ENCODE measurements at regions not wholly inside any gene's neighbourhood (a gene's known extent, or its start where the extent isn't known, plus 50 kb on each side); places are given as distances from the start of the nearest gene placed in this dataset.
A peak's percentile ranks its signal among the peaks of the same experiment; 100 is the strongest.

DNA sequence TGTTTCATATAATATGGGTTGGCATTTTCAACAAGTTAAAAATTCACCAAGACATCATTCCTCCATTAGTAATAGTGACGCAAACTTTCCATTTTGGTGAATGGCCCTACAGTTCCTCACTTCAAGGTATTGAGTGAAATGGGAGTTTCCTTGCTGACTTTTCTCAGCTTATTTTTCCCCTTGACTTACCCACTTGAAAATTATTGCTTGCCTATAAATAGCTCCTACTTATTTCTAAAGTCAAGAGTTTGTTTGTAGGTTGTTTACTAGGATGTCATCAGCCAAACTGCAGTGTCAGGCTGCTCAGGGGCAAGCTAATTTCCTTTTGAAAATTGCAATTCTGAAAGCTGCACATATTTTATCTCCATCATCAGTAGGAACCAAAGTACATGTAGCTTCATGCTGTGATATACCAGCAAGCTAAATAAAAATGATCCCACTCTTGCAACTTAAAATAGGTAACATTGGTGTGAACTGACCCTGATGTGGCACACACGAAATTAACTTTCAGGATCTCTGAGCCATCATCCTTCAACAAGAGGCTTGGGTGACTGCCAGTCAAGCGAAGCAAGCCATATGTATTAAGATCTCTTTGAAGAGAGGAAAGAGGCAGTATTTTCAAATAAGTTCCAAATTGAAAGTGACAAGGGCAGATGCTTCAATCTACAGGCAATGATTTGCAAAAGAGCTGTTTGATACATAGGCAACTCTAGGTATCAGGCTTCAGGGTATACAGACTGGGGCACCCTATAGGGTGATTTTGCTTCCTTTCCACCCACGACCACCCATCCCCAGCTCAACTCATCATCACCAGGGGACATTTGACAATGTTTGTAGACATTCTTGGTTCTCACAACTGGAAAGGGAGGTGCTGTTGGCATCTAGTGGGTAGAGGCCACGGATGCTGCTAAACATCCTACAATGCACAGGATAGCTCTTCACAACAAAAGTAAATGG is 66.8 kb upstream of the RASGRP1 start:
- Histone ChIP-seq H4K20me1 (ENCODE audit: insufficient read depth) (no peaks in the 10 kb centered on the region), H3K27me3 (replicated peaks; ENCODE audit: insufficient read depth) (peaks cover 25% of the 10 kb centered on the region), H3K27ac (no peak overlapping the region), H3K36me3 (ENCODE audit: low read depth) (no peaks in the 10 kb centered on the region), H3F3A (ENCODE audit: insufficient read depth) (no peaks in the 10 kb centered on the region), H3K4me3 (no peak overlapping the region), H3K4me1 (ENCODE audit: insufficient read depth) (no peaks in the 10 kb centered on the region), H3K79me2 (ENCODE audit: insufficient read depth) (no peaks in the 10 kb centered on the region), H3K4me2 (ENCODE audit: unreplicated experiment) (no peak overlapping the region), H3K9ac (no peak overlapping the region), H2AFZ (no peak overlapping the region), H3K9me2 (ENCODE audit: insufficient read depth) (no peaks in the 10 kb centered on the region), H3K9me3 (ENCODE audit: low read depth) (no peaks in the 10 kb centered on the region)
- in situ Hi-C loops (cut with MboI), result no loop called here
- DNase-seq, result no peak
- 58 to 61% methylated on average over 5 of the region's 5 CpGs for WGBS, 2 experiments (ENCODE audit: low coverage in 1 of 2, low lambda C conversion rate in 2 of 2, missing lambda C conversion rate in 2 of 2)
- TF ChIP-seq EZH2 (IDR thresholded peaks at IDR 0.05; ENCODE audit: insufficient read depth, poor library complexity, severe bottlenecking), result no peak
- no peak for TF ChIP-seq EZH2phosphoT487 (IDR thresholded peaks at IDR 0.05; ENCODE audit: insufficient read depth, low read depth)

DNA sequence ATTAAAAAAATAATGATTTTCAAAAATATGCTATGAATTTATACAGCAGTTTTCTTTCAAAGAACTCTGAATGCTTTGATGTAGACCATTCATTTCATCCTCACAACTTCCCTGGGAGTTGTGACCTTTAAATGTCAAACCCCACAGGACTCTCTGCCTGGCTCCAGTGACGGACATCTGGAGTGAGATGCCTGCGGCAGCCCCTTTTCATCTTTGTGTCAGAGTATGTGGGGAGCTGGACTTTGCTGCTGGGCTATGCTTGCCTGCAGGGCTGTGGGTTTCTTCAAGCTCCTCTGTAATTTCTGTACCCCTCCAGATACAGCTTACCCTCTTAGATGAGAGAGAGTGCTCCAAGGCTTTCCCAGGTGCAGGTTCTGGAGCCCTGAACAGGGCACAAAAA is 70.6 kb upstream of the RASGRP1 start:
- H4K20me1 ChIP-seq (ENCODE audit: insufficient read depth), result no peaks in the 10 kb centered on the region
- no peak overlapping the region for H3K9ac ChIP-seq
- no peaks in the 10 kb centered on the region for H3K9me3 ChIP-seq (ENCODE audit: low read depth)
- no peaks in the 10 kb centered on the region for H3F3A ChIP-seq (ENCODE audit: insufficient read depth)
- no peak for TF ChIP-seq EZH2 (IDR thresholded peaks at IDR 0.05; ENCODE audit: insufficient read depth, poor library complexity, severe bottlenecking)
- TF ChIP-seq EZH2phosphoT487 (IDR thresholded peaks at IDR 0.05; ENCODE audit: insufficient read depth, low read depth), result no peak
- H3K4me3 ChIP-seq, result no peak overlapping the region
- H3K79me2 ChIP-seq (ENCODE audit: insufficient read depth), result no peaks in the 10 kb centered on the region
- WGBS, 2 experiments (ENCODE audit: low coverage in 1 of 2, low lambda C conversion rate in 2 of 2, missing lambda C conversion rate in 2 of 2), result 10 to 14% methylated on average over 2 of the region's 2 CpGs
- no peak overlapping the region for H3K27ac ChIP-seq
- no peaks in the 10 kb centered on the region for H3K36me3 ChIP-seq (ENCODE audit: low read depth)
- H3K9me2 ChIP-seq (ENCODE audit: insufficient read depth), result no peaks in the 10 kb centered on the region
- DNase-seq, result no peak
- no peak overlapping the region for H3K4me2 ChIP-seq (ENCODE audit: unreplicated experiment)
- no peaks in the 10 kb centered on the region for H3K4me1 ChIP-seq (ENCODE audit: insufficient read depth)
- peaks cover 32% of the 10 kb centered on the region for H3K27me3 ChIP-seq (replicated peaks; ENCODE audit: insufficient read depth)
- in situ Hi-C loops (cut with MboI), result no loop called here
- no peak overlapping the region for H2AFZ ChIP-seq

DNA sequence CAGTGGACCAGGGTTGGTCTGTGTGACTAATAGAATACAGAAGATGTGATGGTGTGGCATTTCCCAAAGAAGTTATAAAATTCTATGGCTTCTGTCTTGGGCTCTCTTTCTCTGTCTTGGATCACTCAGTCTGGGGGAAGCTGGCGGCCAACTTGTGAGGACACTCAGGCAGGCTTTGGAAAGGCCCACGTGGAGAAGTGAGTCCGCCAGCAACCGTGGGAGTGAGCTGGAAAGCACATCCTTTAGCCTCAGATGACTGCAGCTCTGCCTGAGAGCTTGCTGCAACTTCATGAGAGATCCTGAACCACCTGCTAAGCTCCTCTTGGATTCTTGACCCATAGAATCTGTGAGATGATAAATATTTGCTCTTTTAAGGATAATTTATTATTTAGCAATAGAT is 72.0 kb upstream of the RASGRP1 start:
- 5 to 15% methylated on average over 4 of the region's 4 CpGs for WGBS, 2 experiments (ENCODE audit: low coverage in 1 of 2, low lambda C conversion rate in 2 of 2, missing lambda C conversion rate in 2 of 2)
- no peaks in the 10 kb centered on the region for H3K79me2 ChIP-seq (ENCODE audit: insufficient read depth)

DNA sequence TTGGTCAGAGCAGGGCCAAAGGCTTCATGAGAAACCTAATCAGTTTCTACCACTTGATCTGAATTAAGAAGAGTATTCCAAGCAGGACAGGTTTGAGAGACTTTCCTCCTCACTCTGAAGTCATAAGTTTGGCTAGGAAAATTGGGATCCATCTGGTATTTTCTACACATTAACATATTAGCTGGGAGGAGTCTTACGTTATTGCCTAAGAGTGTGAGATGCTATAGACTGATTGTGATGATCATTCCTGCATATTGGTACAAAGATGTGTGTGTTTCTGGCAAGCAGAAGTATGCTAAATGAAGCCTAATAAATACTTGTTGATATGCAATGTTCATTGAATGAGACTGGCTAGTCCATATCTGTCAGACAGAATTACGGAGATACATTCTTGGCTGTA is 73.5 kb upstream of the RASGRP1 start:
- in situ Hi-C loops (cut with MboI), result no loop called here
- Histone ChIP-seq H3K36me3 (ENCODE audit: low read depth) (no peaks in the 10 kb centered on the region), H3K27me3 (replicated peaks; ENCODE audit: insufficient read depth) (peaks cover 42% of the 10 kb centered on the region), H3K79me2 (ENCODE audit: insufficient read depth) (no peaks in the 10 kb centered on the region), H3K9me2 (ENCODE audit: insufficient read depth) (no peaks in the 10 kb centered on the region), H3K4me3 (no peak overlapping the region), H3K27ac (no peak overlapping the region), H3K9ac (no peak overlapping the region), H3K4me2 (ENCODE audit: unreplicated experiment) (no peak overlapping the region), H3K9me3 (ENCODE audit: low read depth) (no peaks in the 10 kb centered on the region), H4K20me1 (ENCODE audit: insufficient read depth) (no peaks in the 10 kb centered on the region), H3F3A (ENCODE audit: insufficient read depth) (no peaks in the 10 kb centered on the region), H3K4me1 (ENCODE audit: insufficient read depth) (no peaks in the 10 kb centered on the region), H2AFZ (no peak overlapping the region)
- DNase-seq, result no peak
- no peak for TF ChIP-seq EZH2phosphoT487 (IDR thresholded peaks at IDR 0.05; ENCODE audit: insufficient read depth, low read depth)
- no peak for TF ChIP-seq EZH2 (IDR thresholded peaks at IDR 0.05; ENCODE audit: insufficient read depth, poor library complexity, severe bottlenecking)
- 32 to 36% methylated on average over 2 of the region's 2 CpGs for WGBS, 2 experiments (ENCODE audit: low coverage in 1 of 2, low lambda C conversion rate in 2 of 2, missing lambda C conversion rate in 2 of 2)

More for the DNA sequence above, 72.0 kb upstream of the RASGRP1 start:
- peak; percentile 35 for DNase-seq
- in situ Hi-C loops (cut with MboI), result no loop called here
- H3K4me1 ChIP-seq (ENCODE audit: insufficient read depth), result no peaks in the 10 kb centered on the region
- no peak overlapping the region for H2AFZ ChIP-seq
- no peak overlapping the region for H3K27ac ChIP-seq
- no peaks in the 10 kb centered on the region for H3K9me3 ChIP-seq (ENCODE audit: low read depth)
- H3K4me3 ChIP-seq, result no peak overlapping the region
- no peak overlapping the region for H3K4me2 ChIP-seq (ENCODE audit: unreplicated experiment)
- H3K9ac ChIP-seq, result no peak overlapping the region
- H3K9me2 ChIP-seq (ENCODE audit: insufficient read depth), result no peaks in the 10 kb centered on the region
- H3K27me3 ChIP-seq (replicated peaks; ENCODE audit: insufficient read depth), result peaks cover 32% of the 10 kb centered on the region
- TF ChIP-seq EZH2 (IDR thresholded peaks at IDR 0.05; ENCODE audit: insufficient read depth, poor library complexity, severe bottlenecking) (no peak), EZH2phosphoT487 (IDR thresholded peaks at IDR 0.05; ENCODE audit: insufficient read depth, low read depth) (no peak)
- no peaks in the 10 kb centered on the region for H3K36me3 ChIP-seq (ENCODE audit: low read depth)
- no peaks in the 10 kb centered on the region for H3F3A ChIP-seq (ENCODE audit: insufficient read depth)
- H4K20me1 ChIP-seq (ENCODE audit: insufficient read depth), result no peaks in the 10 kb centered on the region
